ENCODE measurements at regions not wholly inside any gene's neighbourhood (a gene's known extent, or its start where the extent isn't known, plus 50 kb on each side); places are given as distances from the start of the nearest gene placed in this dataset.

DNA sequence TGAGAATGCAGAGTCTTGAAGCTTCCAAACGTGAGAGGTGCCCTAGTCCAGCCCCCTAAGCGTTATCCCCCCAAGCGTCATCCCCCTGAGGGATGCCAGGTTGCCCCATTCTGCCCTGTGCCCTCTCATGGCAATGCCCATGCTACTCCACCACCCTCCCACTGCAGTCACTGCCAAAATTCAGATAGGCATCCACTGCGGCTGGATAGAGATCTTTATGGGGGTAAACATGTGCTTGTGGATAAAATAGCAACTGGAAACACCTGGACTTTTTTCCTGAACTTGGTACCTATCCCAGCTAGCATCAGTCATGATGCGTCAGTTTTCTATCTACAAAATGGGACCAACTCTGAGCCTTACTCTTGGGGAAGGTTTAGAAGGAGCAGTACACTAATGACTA lies 92.7 kb upstream of the HOXC13 start:
- TF ChIP-seq ZBTB7A (IDR thresholded peaks at IDR 0.05; ENCODE audit: low read depth) (no peak), EGR1 (IDR thresholded peaks at IDR 0.05) (no peak), EP300 (IDR thresholded peaks at IDR 0.05; ENCODE audit: borderline replicate concordance) (no peak), FOXM1 (IDR thresholded peaks at IDR 0.05; ENCODE audit: borderline replicate concordance, low read depth) (no peak), CREB1 (IDR thresholded peaks at IDR 0.05; ENCODE audit: low read depth) (no peak), NFIC (IDR thresholded peaks at IDR 0.05) (no peak), RAD21 (IDR thresholded peaks at IDR 0.05; ENCODE audit: low read depth) (no peak)
- TF ChIP-seq, protein P1, sequence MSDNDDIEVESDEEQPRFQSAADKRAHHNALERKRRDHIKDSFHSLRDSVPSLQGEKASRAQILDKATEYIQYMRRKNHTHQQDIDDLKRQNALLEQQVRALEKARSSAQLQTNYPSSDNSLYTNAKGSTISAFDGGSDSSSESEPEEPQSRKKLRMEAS (IDR thresholded peaks at IDR 0.05), result no peak
- TF ChIP-seq, protein P2, sequence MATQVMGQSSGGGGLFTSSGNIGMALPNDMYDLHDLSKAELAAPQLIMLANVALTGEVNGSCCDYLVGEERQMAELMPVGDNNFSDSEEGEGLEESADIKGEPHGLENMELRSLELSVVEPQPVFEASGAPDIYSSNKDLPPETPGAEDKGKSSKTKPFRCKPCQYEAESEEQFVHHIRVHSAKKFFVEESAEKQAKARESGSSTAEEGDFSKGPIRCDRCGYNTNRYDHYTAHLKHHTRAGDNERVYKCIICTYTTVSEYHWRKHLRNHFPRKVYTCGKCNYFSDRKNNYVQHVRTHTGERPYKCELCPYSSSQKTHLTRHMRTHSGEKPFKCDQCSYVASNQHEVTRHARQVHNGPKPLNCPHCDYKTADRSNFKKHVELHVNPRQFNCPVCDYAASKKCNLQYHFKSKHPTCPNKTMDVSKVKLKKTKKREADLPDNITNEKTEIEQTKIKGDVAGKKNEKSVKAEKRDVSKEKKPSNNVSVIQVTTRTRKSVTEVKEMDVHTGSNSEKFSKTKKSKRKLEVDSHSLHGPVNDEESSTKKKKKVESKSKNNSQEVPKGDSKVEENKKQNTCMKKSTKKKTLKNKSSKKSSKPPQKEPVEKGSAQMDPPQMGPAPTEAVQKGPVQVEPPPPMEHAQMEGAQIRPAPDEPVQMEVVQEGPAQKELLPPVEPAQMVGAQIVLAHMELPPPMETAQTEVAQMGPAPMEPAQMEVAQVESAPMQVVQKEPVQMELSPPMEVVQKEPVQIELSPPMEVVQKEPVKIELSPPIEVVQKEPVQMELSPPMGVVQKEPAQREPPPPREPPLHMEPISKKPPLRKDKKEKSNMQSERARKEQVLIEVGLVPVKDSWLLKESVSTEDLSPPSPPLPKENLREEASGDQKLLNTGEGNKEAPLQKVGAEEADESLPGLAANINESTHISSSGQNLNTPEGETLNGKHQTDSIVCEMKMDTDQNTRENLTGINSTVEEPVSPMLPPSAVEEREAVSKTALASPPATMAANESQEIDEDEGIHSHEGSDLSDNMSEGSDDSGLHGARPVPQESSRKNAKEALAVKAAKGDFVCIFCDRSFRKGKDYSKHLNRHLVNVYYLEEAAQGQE (IDR thresholded peaks at IDR 0.05; ENCODE audit: low read depth), result no peak

Data from Ishikawa (cell line).